HG03280 (cell line): ENCODE measurements at regions not wholly inside any gene's neighbourhood (a gene's known extent, or its start where the extent isn't known, plus 50 kb on each side); places are given as distances from the start of the nearest gene placed in this dataset.
"Not testable (repeated sequence)": the region's sequence is repeated elsewhere in the genome, so short reads cannot be mapped to it uniquely, and the experiment has no call there.

Source experiments
- ATAC-seq: cut with Tn5 transposase; IDR thresholded peaks from one replicate; pipeline ENCODE4 v1.9.1; 2021; ENCODE audit warnings: mild to moderate bottlenecking, moderate library complexity; ENCODE audit not compliant: unreplicated experiment

GRCh38 chr21:17050646-17051045 is 462.2 kb upstream of the CXADR start:
- ATAC-seq: no peak

GRCh38 chr21:17051054-17051453 is 461.8 kb upstream of the CXADR start:
- no peak for ATAC-seq

- no peak for ATAC-seq
Measured at GRCh38 chr21:17053321-17053720, 459.5 kb upstream of the CXADR start.

GRCh38 chr21:17059936-17060335 is 452.9 kb upstream of the CXADR start:
- no peak for ATAC-seq

GRCh38 chr21:17066006-17066405 is 446.8 kb upstream of the CXADR start:
- no peak for ATAC-seq

GRCh38 chr21:17071093-17071492 is 441.8 kb upstream of the CXADR start:
- ATAC-seq: no peak

- ATAC-seq: no peak
Measured at GRCh38 chr21:17081193-17081592, 431.6 kb upstream of the CXADR start.

- no peak for ATAC-seq
Measured at GRCh38 chr21:17082843-17083483, 429.9 kb upstream of the CXADR start.

GRCh38 chr21:17085707-17086106 is 427.1 kb upstream of the CXADR start:
- no peak for ATAC-seq

GRCh38 chr21:17088500-17088899 is 424.3 kb upstream of the CXADR start:
- no peak for ATAC-seq

GRCh38 chr21:17089091-17089491 is 423.8 kb upstream of the CXADR start:
- no peak for ATAC-seq

GRCh38 chr21:17101696-17102095 is 411.1 kb upstream of the CXADR start:
- no peak for ATAC-seq

- no peak for ATAC-seq
Measured at GRCh38 chr21:17105932-17106331, 406.9 kb upstream of the CXADR start.

GRCh38 chr21:17114045-17114444 is 398.8 kb upstream of the CXADR start:
- ATAC-seq: no peak

GRCh38 chr21:17118638-17119384 is 394.0 kb upstream of the CXADR start:
- no peak for ATAC-seq

- ATAC-seq: no peak
Measured at GRCh38 chr21:17119466-17120297, 393.2 kb upstream of the CXADR start.

GRCh38 chr21:17127395-17127794 is 385.4 kb upstream of the CXADR start:
- ATAC-seq: not testable (repeated sequence)

GRCh38 chr21:17128132-17128531 is 384.7 kb upstream of the CXADR start:
- ATAC-seq: no peak

- not testable (repeated sequence) for ATAC-seq
Measured at GRCh38 chr21:17139159-17139558, 373.7 kb upstream of the CXADR start.

- ATAC-seq: no peak
Measured at GRCh38 chr21:17139696-17140095, 373.1 kb upstream of the CXADR start.

GRCh38 chr21:17146426-17146825 is 366.4 kb upstream of the CXADR start:
- ATAC-seq: no peak

GRCh38 chr21:17159697-17160096 is 353.1 kb upstream of the CXADR start:
- no peak for ATAC-seq
